Endothelial cell of umbilical vein (primary cell): ENCODE measurements at regions not wholly inside any gene's neighbourhood (a gene's known extent, or its start where the extent isn't known, plus 50 kb on each side); places are given as distances from the start of the nearest gene placed in this dataset.

Experiments used
- BruUV-seq: library from RNA; stranded (reverse); fragments of 400-500 nt; replicated peaks from 2 replicates; lab custom pipeline; 2021; lab: Mats Ljungman, UMichigan
- CTCF ChIA-PET: fragments of 300-600, 350-600 bp; sonication (Branson Sonifier 250); formaldehyde crosslinking; loops from one replicate; lab custom pipeline; 2021; ENCODE audit warnings: antibody characterized with exemption, inconsistent platforms; lab: Charles Lee
- POLR2A ChIA-PET: fragments of 300-600, 350-600 bp; sonication (Branson Sonifier 250); formaldehyde crosslinking; loops from one replicate; lab custom pipeline; 2021; ENCODE audit warnings: antibody characterized with exemption, inconsistent platforms; lab: Charles Lee
- DNase-seq: peaks from one replicate; pipeline ENCODE4 v3.0.0-alpha.2; 2011; ENCODE audit warnings: low read depth, low spot score
- FAIRE-seq: peaks from 2 replicates; lab custom pipeline; 2011; peaks lifted over from hg19 to GRCh38; lab: Jason Lieb, UNC
- H2AFZ ChIP-seq: 2 replicates; pipeline ENCODE4 v1.6.0; 2012; ENCODE audit warnings: low read depth, low read length, control low read depth, inconsistent platforms
- H3K27ac ChIP-seq: 2 replicates; pipeline ENCODE4 v1.5.1; 2011; ENCODE audit warnings: low read depth, mild to moderate bottlenecking, control low read depth, low read length, moderate library complexity; ENCODE audit not compliant: insufficient read depth
- H3K27me3 ChIP-seq, 2 experiments: 2 replicates each; pipeline versions ENCODE4 v1.6.0 to v1.6.1; 2011; ENCODE audit warnings: low read length in 2 of 2, mixed read lengths in 1 of 2; ENCODE audit not compliant: control insufficient read depth in 2 of 2, insufficient read depth in 2 of 2
- H3K36me3 ChIP-seq, 2 experiments: 2 replicates in 1 of 2; 3 replicates in 1 of 2; pipeline ENCODE4 v1.5.1; 2011; ENCODE audit warnings: low read length in 2 of 2, mild to moderate bottlenecking in 1 of 2, moderate library complexity in 1 of 2; ENCODE audit not compliant: control insufficient read depth in 2 of 2, insufficient read depth in 2 of 2; ENCODE audit errors: extremely low read depth in 1 of 2
- H3K4me1 ChIP-seq: 3 replicates; pipeline ENCODE4 v1.5.1; 2011; ENCODE audit warnings: mild to moderate bottlenecking, low read length; ENCODE audit not compliant: control insufficient read depth, insufficient read depth; ENCODE audit errors: extremely low read depth
- H3K4me2 ChIP-seq: 2 replicates; pipeline ENCODE4 v1.6.1; 2011; ENCODE audit warnings: low read length, control low read depth, mixed read lengths; ENCODE audit not compliant: insufficient read depth
- H3K4me3 ChIP-seq, 3 experiments: fragments of 200-600 bp in 1 of 3; sonication (generic), shearing (Covaris generic) in 1 of 3; replicated peaks in 1 of 3; 2 replicates each; pipeline ENCODE4 v1.5.1; 2011 to 2016; ENCODE audit warnings: control low read depth in 3 of 3, low read length in 3 of 3, mild to moderate bottlenecking in 2 of 3, inconsistent platforms in 1 of 3, low read depth in 1 of 3, moderate library complexity in 1 of 3; ENCODE audit not compliant: insufficient read depth in 1 of 3
- H3K79me2 ChIP-seq: 2 replicates; pipeline ENCODE4 v1.6.0; 2012; ENCODE audit warnings: low read length, inconsistent platforms; ENCODE audit not compliant: control insufficient read depth, insufficient read depth
- H3K9ac ChIP-seq: replicated peaks from 2 replicates; pipeline ENCODE3; 2011; ENCODE audit warnings: low read length, control low read depth; ENCODE audit not compliant: insufficient read depth; ENCODE audit errors: extremely low read depth
- H3K9me1 ChIP-seq: replicated peaks from 3 replicates; pipeline ENCODE4 v1.6.0; 2011; ENCODE audit warnings: mild to moderate bottlenecking, low read length; ENCODE audit not compliant: control insufficient read depth, insufficient read depth; ENCODE audit errors: extremely low read depth
- H3K9me3 ChIP-seq: replicated peaks from 2 replicates; pipeline ENCODE4 v1.5.1; 2012; ENCODE audit warnings: low read length, inconsistent platforms; ENCODE audit not compliant: control insufficient read depth, insufficient read depth
- H4K20me1 ChIP-seq: replicated peaks from 2 replicates; pipeline ENCODE3; 2011; ENCODE audit warnings: mild to moderate bottlenecking, low read length; ENCODE audit not compliant: control insufficient read depth, insufficient read depth; ENCODE audit errors: extremely low read depth
- CTCF ChIP-seq, 2 donors: IDR thresholded peaks; 1 replicate in 1 of 2; 2 replicates in 1 of 2; pipeline ENCODE4 v1.5.1; 2011; ENCODE audit warnings: low read length in 2 of 2, mild to moderate bottlenecking in 2 of 2, moderate library complexity in 2 of 2, control low read depth in 1 of 2, inconsistent platforms in 1 of 2, low read depth in 1 of 2; ENCODE audit not compliant: insufficient read depth in 1 of 2; ENCODE audit errors: extremely low read depth in 1 of 2
- EZH2 ChIP-seq: IDR thresholded peaks from 2 replicates; pipeline ENCODE4 v1.6.1; 2012; ENCODE audit warnings: borderline replicate concordance, low read depth, mild to moderate bottlenecking, moderate library complexity, low read length, inconsistent platforms; ENCODE audit not compliant: severe bottlenecking
- FOS ChIP-seq: IDR thresholded peaks from 2 replicates; pipeline ENCODE4 v1.6.1; 2011; ENCODE audit warnings: mild to moderate bottlenecking, low read length, moderate library complexity, borderline replicate concordance; ENCODE audit not compliant: insufficient read depth
- GATA2 ChIP-seq: IDR thresholded peaks from 2 replicates; pipeline ENCODE4 v1.7.0; 2011; ENCODE audit warnings: low read depth, mild to moderate bottlenecking, moderate library complexity, mixed read lengths, low read length; ENCODE audit not compliant: insufficient read length, insufficient read depth
- JUN ChIP-seq: IDR thresholded peaks from 2 replicates; pipeline ENCODE4 v1.6.1; 2011; ENCODE audit warnings: borderline replicate concordance, low read depth; ENCODE audit not compliant: insufficient read length, insufficient read depth
- MYC ChIP-seq: IDR thresholded peaks from one replicate; pipeline ENCODE4 v1.6.1; 2011; ENCODE audit warnings: mild to moderate bottlenecking, low read depth, low read length
- POLR2A ChIP-seq: IDR thresholded peaks from 2 replicates; pipeline ENCODE4 v1.6.1; 2012; ENCODE audit warnings: low read depth, mild to moderate bottlenecking, control low read depth, low read length
- POLR2AphosphoS5 ChIP-seq: IDR thresholded peaks from 2 replicates; pipeline ENCODE4 v1.6.1; 2012; ENCODE audit warnings: low read depth, mild to moderate bottlenecking, control low read depth, low read length, moderate library complexity; ENCODE audit not compliant: insufficient read depth
- dilution Hi-C: fragments of 300-500 bp; cut with MboI; formaldehyde crosslinking; loops from one replicate; pipeline ENCODE4 v1.15.0; 2019; ENCODE audit warnings: low sequenced_read_pairs; ENCODE audit not compliant: extremely low pct_ligation_motif_present
- intact Hi-C: fragments of 100-400 bp; cut with micrococcal nuclease; formaldehyde crosslinking; loops from one replicate; pipeline ENCODE4 v1.10.0; 2022
- TF ChIP-seq, protein P1 (sequence below): IDR thresholded peaks from 2 replicates; pipeline ENCODE4 v1.6.1; 2011; ENCODE audit not compliant: insufficient read depth, insufficient read length

DNA sequence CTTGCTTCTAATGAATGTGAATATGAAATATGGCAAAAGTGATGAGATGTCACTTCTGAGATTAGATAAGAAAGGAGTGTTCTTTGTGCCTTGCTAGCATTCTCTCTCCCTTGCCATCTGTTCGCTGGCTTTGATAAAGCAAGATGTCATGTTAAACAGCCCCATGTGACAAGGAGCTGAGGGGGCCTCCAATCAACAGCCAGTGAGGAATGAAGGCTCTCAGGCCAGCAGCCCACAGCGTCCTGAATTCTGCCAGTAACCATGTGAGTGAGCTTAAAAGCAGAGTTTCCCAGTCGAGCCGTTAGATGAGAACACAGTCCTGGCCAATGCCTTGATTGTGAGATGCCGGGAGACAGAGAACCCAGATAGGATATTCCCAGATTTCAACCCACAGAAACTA lies 198.8 kb downstream of the IRS1 start:
- TF ChIP-seq POLR2AphosphoS5 (no peak), CTCF (IDR thresholded peaks at IDR 0.05; ENCODE audit: extremely low read depth in 1 of 2, insufficient read depth in 1 of 2, low read depth in 1 of 2, low read length in 2 of 2) (no peak), POLR2A (no peak), MYC (no peak), EZH2 (no peak), FOS (no peak)
- dilution Hi-C loops, result no loop called here

DNA sequence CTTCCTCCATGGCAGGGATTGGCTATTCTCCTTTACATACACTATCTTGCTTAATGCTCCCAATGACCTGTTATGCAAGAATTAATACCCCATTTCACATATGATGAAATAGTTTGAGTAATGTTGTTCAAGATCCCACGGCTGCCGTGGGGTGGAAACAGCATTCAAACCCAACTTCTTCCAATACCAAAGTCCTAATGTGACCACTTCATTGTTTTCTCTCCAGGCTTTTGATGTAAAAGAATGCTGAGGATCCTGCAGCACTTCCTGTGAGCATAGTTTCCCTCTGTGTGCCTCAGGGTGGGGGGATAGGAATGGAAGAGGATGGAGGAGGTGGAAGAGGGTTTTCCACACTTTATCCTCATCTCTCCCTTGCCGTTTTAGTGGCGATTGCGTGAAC lies 199.4 kb downstream of the IRS1 start:
- POLR2A ChIA-PET, result no interaction called here
- CTCF ChIA-PET, result no interaction called here
- dilution Hi-C loops, result no loop called here

More for the DNA sequence above, 198.8 kb downstream of the IRS1 start:
- H3K4me3 ChIP-seq, result no peak overlapping the region
- H3K4me2 ChIP-seq, result no peak overlapping the region
- ChIA-PET CTCF (no interaction called here), POLR2A (no interaction called here)
- H3K79me2 ChIP-seq, result no peaks in the 10 kb centered on the region
- intact Hi-C loops, result no loop called here
- H3K9me3 ChIP-seq, result no peaks in the 10 kb centered on the region
- BruUV-seq, result no TSS peak
- H3K27ac ChIP-seq, result no peak overlapping the region
- H3K9ac ChIP-seq, result no peak overlapping the region
- H3K9me1 ChIP-seq, result no peaks in the 10 kb centered on the region
- no peaks in the 10 kb centered on the region for H4K20me1 ChIP-seq
- FAIRE-seq, result no peak
- H2AFZ ChIP-seq, result no peak overlapping the region
- H3K27me3 ChIP-seq, result no peaks in the 10 kb centered on the region
- H3K4me1 ChIP-seq, result no peaks in the 10 kb centered on the region
- H3K36me3 ChIP-seq, result no peaks in the 10 kb centered on the region
- no peak for DNase-seq

More for the DNA sequence above, 199.4 kb downstream of the IRS1 start:
- intact Hi-C loops, result no loop called here
- no peak overlapping the region for H3K4me3 ChIP-seq
- no peaks in the 10 kb centered on the region for H3K36me3 ChIP-seq
- no peak overlapping the region for H3K9ac ChIP-seq
- H3K9me3 ChIP-seq, result no peaks in the 10 kb centered on the region
- no peak overlapping the region for H3K27ac ChIP-seq
- H3K4me1 ChIP-seq, result no peaks in the 10 kb centered on the region
- no peaks in the 10 kb centered on the region for H4K20me1 ChIP-seq
- no peaks in the 10 kb centered on the region for H3K79me2 ChIP-seq
- FAIRE-seq, result no peak
- TF ChIP-seq CTCF (IDR thresholded peaks at IDR 0.05; ENCODE audit: extremely low read depth in 1 of 2, insufficient read depth in 1 of 2, low read depth in 1 of 2, low read length in 2 of 2), result no peak
- no peak for TF ChIP-seq FOS
- TF ChIP-seq MYC, result no peak
- no peak for TF ChIP-seq JUN
- no peak for TF ChIP-seq POLR2A
- TF ChIP-seq, protein P1, sequence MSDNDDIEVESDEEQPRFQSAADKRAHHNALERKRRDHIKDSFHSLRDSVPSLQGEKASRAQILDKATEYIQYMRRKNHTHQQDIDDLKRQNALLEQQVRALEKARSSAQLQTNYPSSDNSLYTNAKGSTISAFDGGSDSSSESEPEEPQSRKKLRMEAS, result no peak
- TF ChIP-seq GATA2, result no peak
- TF ChIP-seq EZH2, result no peak
- no peak for TF ChIP-seq POLR2AphosphoS5
- no peak overlapping the region for H3K4me2 ChIP-seq
- no peaks in the 10 kb centered on the region for H3K9me1 ChIP-seq
- DNase-seq, result no peak
- H3K27me3 ChIP-seq, result no peaks in the 10 kb centered on the region
- no TSS peak for BruUV-seq
- no peak overlapping the region for H2AFZ ChIP-seq
